Smooth muscle cell (in vitro differentiated cells): ENCODE measurements at regions not wholly inside any gene's neighbourhood (a gene's known extent, or its start where the extent isn't known, plus 50 kb on each side); places are given as distances from the start of the nearest gene placed in this dataset.

Experiments
- DNase-seq: peaks from one replicate; lab custom pipeline; 2025; ENCODE audit not compliant: unreplicated experiment; lab: John Stamatoyannopoulos, UW
- H2AFZ ChIP-seq: fragments of 200-600 bp; sonication (generic); 2 replicates; pipeline ENCODE4 v1.6.0; 2016; ENCODE audit warnings: antibody characterized with exemption, low read depth, mild to moderate bottlenecking
- H3F3A ChIP-seq: fragments of 200-600 bp; sonication (generic); 2 replicates; pipeline ENCODE4 v1.6.0; 2017; ENCODE audit warnings: antibody characterized with exemption, low read depth
- H3K27ac ChIP-seq: fragments of 200-600 bp; sonication (generic); 2 replicates; pipeline ENCODE4 v1.5.1; 2016; ENCODE audit warnings: low read depth, mild to moderate bottlenecking
- H3K27me3 ChIP-seq: fragments of 200-600 bp; sonication (generic); 2 replicates; pipeline ENCODE4 v1.6.1; 2016; ENCODE audit warnings: low read depth, mild to moderate bottlenecking
- H3K36me3 ChIP-seq: fragments of 200-600 bp; sonication (generic); 2 replicates; pipeline ENCODE4 v1.5.1; 2016; ENCODE audit warnings: low read depth
- H3K4me1 ChIP-seq: fragments of 200-600 bp; sonication (generic); 2 replicates; pipeline ENCODE4 v1.5.1; 2016; ENCODE audit warnings: low read depth
- H3K4me2 ChIP-seq: fragments of 200-600 bp; sonication (generic); 2 replicates; pipeline ENCODE4 v1.6.0; 2016; ENCODE audit warnings: mild to moderate bottlenecking
- H3K4me3 ChIP-seq: fragments of 200-600 bp; sonication (generic); 2 replicates; pipeline ENCODE4 v1.5.1; 2016; ENCODE audit warnings: mild to moderate bottlenecking
- H3K79me2 ChIP-seq: fragments of 200-600 bp; sonication (generic); 2 replicates; pipeline ENCODE4 v1.6.0; 2016; ENCODE audit warnings: low read depth, mild to moderate bottlenecking
- H3K9ac ChIP-seq: fragments of 200-600 bp; sonication (generic); 2 replicates; pipeline ENCODE4 v1.6.0; 2016; ENCODE audit warnings: low read depth
- H3K9me3 ChIP-seq: fragments of 200-600 bp; sonication (generic); replicated peaks from 2 replicates; pipeline ENCODE4 v1.5.1; 2016; ENCODE audit warnings: low read depth
- H4K20me1 ChIP-seq: fragments of 200-600 bp; sonication (generic); 2 replicates; pipeline ENCODE4 v1.6.0; 2016; ENCODE audit warnings: low read depth
- CTCF ChIP-seq: fragments of 200-600 bp; sonication (generic); IDR thresholded peaks from 2 replicates; pipeline ENCODE4 v1.5.1; 2017; ENCODE audit warnings: borderline replicate concordance, mild to moderate bottlenecking, antibody characterized with exemption; ENCODE audit not compliant: insufficient read depth, poor library complexity, severe bottlenecking
- WGBS: methylation state at CpG from one replicate; pipeline ENCODE4 v1.1.7; 2016; ENCODE audit warnings: low lambda C conversion rate; 5-methylcytosine and 5-hydroxymethylcytosine counted together

DNA sequence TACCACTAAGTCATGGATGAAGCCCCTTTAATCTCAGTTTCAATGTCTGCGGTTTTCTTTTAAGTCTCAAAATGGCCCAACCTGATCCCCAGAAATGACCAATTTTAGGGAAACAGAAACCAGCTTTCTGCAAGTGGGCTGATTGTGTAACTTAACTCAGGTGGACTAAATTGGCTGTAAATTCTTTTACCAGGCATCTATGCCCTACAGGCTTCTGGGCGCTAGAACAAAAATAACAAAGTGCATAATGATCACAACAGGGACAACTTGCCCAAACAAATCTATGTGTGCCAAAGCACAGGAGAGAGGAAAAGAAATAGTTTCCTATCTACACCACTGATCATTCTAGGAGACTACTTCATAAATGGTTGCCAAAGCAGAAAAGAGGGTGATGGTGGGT lies 112.3 kb upstream of the SETBP1 start:
- DNase-seq = no peak
- TF ChIP-seq CTCF = no peak
- Histone ChIP-seq H2AFZ (no peak overlapping the region), H3F3A (no peaks in the 10 kb centered on the region), H3K4me2 (no peak overlapping the region), H3K9ac (no peak overlapping the region), H3K27me3 (no peaks in the 10 kb centered on the region), H3K4me3 (no peak overlapping the region), H4K20me1 (no peaks in the 10 kb centered on the region), H3K79me2 (no peaks in the 10 kb centered on the region), H3K36me3 (no peaks in the 10 kb centered on the region), H3K4me1 (peaks cover 6% of the 10 kb centered on the region), H3K9me3 (no peaks in the 10 kb centered on the region), H3K27ac (no peak overlapping the region)
- 61% methylated on average over 2 of the region's 2 CpGs for WGBS

DNA sequence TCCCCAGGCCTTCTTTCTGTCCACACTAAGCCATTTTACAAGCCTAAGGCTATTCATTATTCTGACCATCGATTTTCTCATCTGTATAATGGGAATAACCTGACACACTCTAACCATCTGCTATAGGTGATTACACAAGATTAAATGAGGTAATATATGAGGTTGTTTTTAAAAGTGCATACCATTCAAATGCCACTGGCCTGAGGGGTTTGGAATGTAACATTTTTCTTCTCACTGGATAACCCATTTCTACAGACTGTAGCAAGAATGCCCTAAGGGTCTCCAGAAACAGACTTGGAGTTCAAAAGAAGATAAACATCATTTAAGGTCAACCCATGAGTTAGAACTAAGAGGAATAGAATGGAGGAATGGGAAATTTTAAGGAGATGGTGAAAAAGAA lies 111.7 kb upstream of the SETBP1 start:
- TF ChIP-seq CTCF = no peak
- H3K4me1 ChIP-seq = peaks cover 6% of the 10 kb centered on the region
- no peak overlapping the region for H3K27ac ChIP-seq
- no peaks in the 10 kb centered on the region for H3K9me3 ChIP-seq
- H3K27me3 ChIP-seq = no peaks in the 10 kb centered on the region
- no peak overlapping the region for H3K4me2 ChIP-seq
- H4K20me1 ChIP-seq = no peaks in the 10 kb centered on the region
- H3K36me3 ChIP-seq = no peaks in the 10 kb centered on the region
- no peak overlapping the region for H3K9ac ChIP-seq
- no peak overlapping the region for H3K4me3 ChIP-seq
- no peaks in the 10 kb centered on the region for H3F3A ChIP-seq
- DNase-seq = no peak
- no peaks in the 10 kb centered on the region for H3K79me2 ChIP-seq
- 58% methylated on average over 1 of the region's 1 CpG for WGBS
- H2AFZ ChIP-seq = no peak overlapping the region

DNA sequence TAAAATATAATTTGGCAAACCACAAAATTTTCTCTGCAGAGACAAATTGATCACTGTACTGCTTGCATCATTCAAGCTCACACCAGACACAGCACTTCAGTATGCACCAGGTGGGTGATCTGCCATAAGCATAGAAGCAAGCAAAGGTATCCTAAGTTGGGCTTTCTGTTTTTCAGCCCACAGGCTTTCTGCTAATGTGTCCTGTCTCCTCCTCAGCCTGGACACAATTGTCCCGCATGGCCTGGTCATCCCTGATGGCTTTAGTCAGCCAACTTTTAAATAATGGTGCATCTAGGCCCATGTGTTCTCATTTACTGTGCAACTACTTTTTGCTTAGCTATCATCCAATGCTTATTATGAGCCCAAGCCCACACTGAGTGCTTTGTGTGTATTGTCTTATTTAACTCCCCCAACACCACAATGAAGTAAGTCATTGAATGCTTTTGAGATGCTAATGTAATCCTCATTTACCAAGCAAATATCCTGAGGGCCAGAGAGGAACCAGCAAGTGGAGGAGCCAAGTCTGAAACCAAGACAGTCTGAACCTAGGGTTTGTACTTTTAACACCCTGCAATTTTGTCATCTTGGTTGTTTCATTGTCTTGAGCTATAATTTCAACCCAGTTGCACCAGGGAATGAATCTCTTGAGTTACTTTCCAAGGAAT lies 111.2 kb upstream of the SETBP1 start:
- H3F3A ChIP-seq = no peaks in the 10 kb centered on the region
- no peak overlapping the region for H3K4me3 ChIP-seq
- no peak overlapping the region for H3K27ac ChIP-seq
- no peaks in the 10 kb centered on the region for H3K27me3 ChIP-seq
- TF ChIP-seq CTCF = no peak
- H3K9ac ChIP-seq = no peak overlapping the region
- no peaks in the 10 kb centered on the region for H4K20me1 ChIP-seq
- no peaks in the 10 kb centered on the region for H3K9me3 ChIP-seq
- WGBS = 78% methylated on average over 1 of the region's 1 CpG
- H3K79me2 ChIP-seq = no peaks in the 10 kb centered on the region
- H2AFZ ChIP-seq = no peak overlapping the region
- no peak overlapping the region for H3K4me2 ChIP-seq
- no peaks in the 10 kb centered on the region for H3K36me3 ChIP-seq
- no peak for DNase-seq
- peaks cover 6% of the 10 kb centered on the region for H3K4me1 ChIP-seq

GRCh38 chr18:44579028-44579702 lies 101.5 kb upstream of the SETBP1 start:
- Histone ChIP-seq H2AFZ (no peak overlapping the region), H3K27ac (peak overlapping the region; percentile 66), H3K4me3 (no peak overlapping the region), H3K4me1 (peaks cover 4% of the 10 kb centered on the region), H3K79me2 (no peaks in the 10 kb centered on the region), H3K9me3 (no peaks in the 10 kb centered on the region), H3K9ac (peak overlapping the region; percentile 5), H4K20me1 (no peaks in the 10 kb centered on the region), H3K27me3 (no peaks in the 10 kb centered on the region), H3K36me3 (no peaks in the 10 kb centered on the region), H3K4me2 (peak overlapping the region; percentile 5), H3F3A (peaks cover 11% of the 10 kb centered on the region)
- no peak for DNase-seq
- WGBS = 42% methylated on average over 9 of the region's 9 CpGs
- peak; percentile 56 for TF ChIP-seq CTCF
